ENCODE measurements at regions not wholly inside any gene's neighbourhood (a gene's known extent, or its start where the extent isn't known, plus 50 kb on each side); places are given as distances from the start of the nearest gene placed in this dataset.

- Histone ChIP-seq H3K27ac (no peak overlapping the region), H3K36me3 (no peaks in the 10 kb centered on the region), H3K4me3 (no peak overlapping the region), H3K4me1 (ENCODE audit: insufficient read depth) (no peaks in the 10 kb centered on the region), H3K27me3 (no peaks in the 10 kb centered on the region), H3K9me3 (no peaks in the 10 kb centered on the region)
- WGBS, 3 donors: 71 to 78% (median 75%) methylated on average over 10 of the region's 10 CpGs
- no peak for DNase-seq
- intact Hi-C loops (cut with DNase I): no loop called here
- TF ChIP-seq, protein P1, sequence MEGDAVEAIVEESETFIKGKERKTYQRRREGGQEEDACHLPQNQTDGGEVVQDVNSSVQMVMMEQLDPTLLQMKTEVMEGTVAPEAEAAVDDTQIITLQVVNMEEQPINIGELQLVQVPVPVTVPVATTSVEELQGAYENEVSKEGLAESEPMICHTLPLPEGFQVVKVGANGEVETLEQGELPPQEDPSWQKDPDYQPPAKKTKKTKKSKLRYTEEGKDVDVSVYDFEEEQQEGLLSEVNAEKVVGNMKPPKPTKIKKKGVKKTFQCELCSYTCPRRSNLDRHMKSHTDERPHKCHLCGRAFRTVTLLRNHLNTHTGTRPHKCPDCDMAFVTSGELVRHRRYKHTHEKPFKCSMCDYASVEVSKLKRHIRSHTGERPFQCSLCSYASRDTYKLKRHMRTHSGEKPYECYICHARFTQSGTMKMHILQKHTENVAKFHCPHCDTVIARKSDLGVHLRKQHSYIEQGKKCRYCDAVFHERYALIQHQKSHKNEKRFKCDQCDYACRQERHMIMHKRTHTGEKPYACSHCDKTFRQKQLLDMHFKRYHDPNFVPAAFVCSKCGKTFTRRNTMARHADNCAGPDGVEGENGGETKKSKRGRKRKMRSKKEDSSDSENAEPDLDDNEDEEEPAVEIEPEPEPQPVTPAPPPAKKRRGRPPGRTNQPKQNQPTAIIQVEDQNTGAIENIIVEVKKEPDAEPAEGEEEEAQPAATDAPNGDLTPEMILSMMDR (IDR thresholded peaks at IDR 0.05): no peak
- TF ChIP-seq EP300 (IDR thresholded peaks at IDR 0.05) (no peak), POLR2A (IDR thresholded peaks at IDR 0.05) (no peak)
These were observed 286.3 kb downstream of the CDH26 start for GRCh38 chr20:60244373-60245146.

DNA sequence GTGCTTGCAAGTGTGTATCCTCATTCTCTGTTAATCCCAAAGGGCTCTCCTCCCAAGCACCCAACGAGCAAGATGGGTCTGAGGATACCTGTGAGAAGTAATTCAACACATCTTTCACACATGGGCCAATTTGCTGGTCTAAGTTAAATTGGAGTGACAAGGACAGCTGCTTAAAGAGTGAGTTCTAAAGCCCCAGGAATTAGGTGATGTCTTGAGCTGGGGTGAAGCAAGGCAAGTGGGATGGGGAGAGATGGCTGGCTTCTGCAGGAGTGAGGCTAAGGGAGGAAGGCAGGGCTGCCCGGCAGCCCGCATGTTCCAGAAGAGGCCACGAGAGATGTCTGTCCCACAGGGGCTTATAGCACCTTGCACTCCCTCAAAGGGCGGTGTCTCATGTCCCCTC, 288.5 kb downstream of the CDH26 start:
- TF ChIP-seq, protein P1 (IDR thresholded peaks at IDR 0.05): no peak
- no peak for TF ChIP-seq POLR2A (IDR thresholded peaks at IDR 0.05)
- Histone ChIP-seq H3K9me3 (no peaks in the 10 kb centered on the region), H3K27ac (no peak overlapping the region), H3K4me3 (no peak overlapping the region), H3K27me3 (no peaks in the 10 kb centered on the region), H3K36me3 (no peaks in the 10 kb centered on the region), H3K4me1 (ENCODE audit: insufficient read depth) (no peaks in the 10 kb centered on the region)
- 86 to 92% (median 88%) methylated on average over 5 of the region's 5 CpGs for WGBS, 3 donors
- intact Hi-C loops (cut with DNase I): no loop called here
- DNase-seq: no peak

DNA sequence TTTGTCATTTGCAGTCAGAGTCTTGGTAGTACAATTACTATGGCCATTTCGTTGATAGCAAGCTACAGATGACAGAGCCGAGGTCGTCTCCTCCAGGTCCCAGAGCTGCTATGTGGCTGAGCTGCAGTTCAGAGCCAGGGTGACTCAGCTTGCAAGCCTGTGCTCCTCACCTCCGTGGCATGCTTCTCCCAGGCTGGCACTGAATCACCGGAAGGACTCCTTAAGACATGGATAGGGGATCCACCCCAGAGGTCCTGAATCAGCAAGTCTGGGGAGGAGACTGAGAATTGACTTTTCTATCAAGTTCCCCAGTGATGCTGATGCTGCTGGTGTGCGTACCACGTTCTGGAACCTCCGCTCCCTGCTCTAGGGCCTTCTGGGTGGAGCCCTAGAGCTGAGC, 291.2 kb downstream of the CDH26 start:
- Histone ChIP-seq H3K27ac (no peak overlapping the region), H3K27me3 (no peaks in the 10 kb centered on the region), H3K9me3 (no peaks in the 10 kb centered on the region), H3K36me3 (no peaks in the 10 kb centered on the region), H3K4me1 (ENCODE audit: insufficient read depth) (no peaks in the 10 kb centered on the region), H3K4me3 (no peak overlapping the region)
- 83 to 86% (median 85%) methylated on average over 8 of the region's 8 CpGs for WGBS, 3 donors
- TF ChIP-seq EP300 (IDR thresholded peaks at IDR 0.05) (no peak), POLR2A (IDR thresholded peaks at IDR 0.05) (no peak)
- TF ChIP-seq, protein P1 (IDR thresholded peaks at IDR 0.05): no peak
- intact Hi-C loops (cut with DNase I): no loop called here
- DNase-seq: no peak

GRCh38 chr20:60250251-60250650, 292.0 kb downstream of the CDH26 start:
- TF ChIP-seq, protein P1 (IDR thresholded peaks at IDR 0.05): no peak
- TF ChIP-seq EP300 (IDR thresholded peaks at IDR 0.05) (no peak), POLR2A (IDR thresholded peaks at IDR 0.05) (no peak)
- no peaks in the 10 kb centered on the region for H3K27me3 ChIP-seq
- H3K27ac ChIP-seq: no peak overlapping the region
- no peaks in the 10 kb centered on the region for H3K4me1 ChIP-seq (ENCODE audit: insufficient read depth)
- no peak overlapping the region for H3K4me3 ChIP-seq
- intact Hi-C loops (cut with DNase I): no loop called here
- no peak for DNase-seq
- WGBS, 3 donors: 95 to 98% (median 97%) methylated on average over 5 of the region's 5 CpGs
- no peaks in the 10 kb centered on the region for H3K9me3 ChIP-seq
- no peaks in the 10 kb centered on the region for H3K36me3 ChIP-seq
